Epithelial cell of esophagus (primary cell): ENCODE measurements at regions not wholly inside any gene's neighbourhood (a gene's known extent, or its start where the extent isn't known, plus 50 kb on each side); places are given as distances from the start of the nearest gene placed in this dataset.

Experiments
- DNase-seq: peaks from one replicate; pipeline ENCODE4 v3.0.0; 2010; ENCODE audit warnings: low read depth
- H3K4me3 ChIP-seq: 2 replicates; pipeline ENCODE4 v1.5.1; 2011; ENCODE audit warnings: mild to moderate bottlenecking, low read length, control low read depth
- CTCF ChIP-seq: IDR thresholded peaks from 2 replicates; pipeline ENCODE4 v1.5.1; 2011; ENCODE audit warnings: low read depth, mild to moderate bottlenecking, low read length, control low read depth, inconsistent platforms; ENCODE audit not compliant: insufficient read depth; ENCODE audit errors: missing control alignments

GRCh38 chr1:113219377-113219776 lies 146.4 kb downstream of the LRIG2 start:
- peak; percentile 23 for DNase-seq
- H3K4me3 ChIP-seq = no peak overlapping the region
- peak; percentile 45 for TF ChIP-seq CTCF

GRCh38 chr1:113219828-113220227 lies 146.8 kb downstream of the LRIG2 start:
- DNase-seq = no peak
- H3K4me3 ChIP-seq = no peak overlapping the region
- TF ChIP-seq CTCF = no peak

GRCh38 chr1:113223040-113223439 lies 150.0 kb downstream of the LRIG2 start:
- H3K4me3 ChIP-seq = no peak overlapping the region
- DNase-seq = no peak
- no peak for TF ChIP-seq CTCF

GRCh38 chr1:113223546-113223945 lies 150.5 kb downstream of the LRIG2 start:
- no peak for TF ChIP-seq CTCF
- no peak overlapping the region for H3K4me3 ChIP-seq
- no peak for DNase-seq

- TF ChIP-seq CTCF = no peak
- peak; percentile 29 for DNase-seq
These were observed 153.2 kb downstream of the LRIG2 start for GRCh38 chr1:113226148-113226547.

GRCh38 chr1:113231866-113232265 lies 158.4 kb upstream of the MAGI3 start:
- DNase-seq = no peak
- H3K4me3 ChIP-seq = no peak overlapping the region
- TF ChIP-seq CTCF = no peak

More at GRCh38 chr1:113226148-113226547, 153.2 kb downstream of the LRIG2 start:
- H3K4me3 ChIP-seq = no peak overlapping the region

- DNase-seq = no peak
- H3K4me3 ChIP-seq = no peak overlapping the region
- TF ChIP-seq CTCF = no peak
These were observed 156.9 kb upstream of the MAGI3 start for GRCh38 chr1:113233441-113233840.
